Caco-2 (cell line): ENCODE measurements at regions not wholly inside any gene's neighbourhood (a gene's known extent, or its start where the extent isn't known, plus 50 kb on each side); places are given as distances from the start of the nearest gene placed in this dataset.

Source experiments
- BruUV-seq: library from RNA; stranded (reverse); fragments of 400-500 nt; replicated peaks from 2 replicates; lab custom pipeline; 2021; lab: Mats Ljungman, UMichigan
- CTCF ChIA-PET: fragments of 300-600 bp; sonication (Branson Sonifier 250); formaldehyde crosslinking; loops from one replicate; lab custom pipeline; 2022; ENCODE audit warnings: antibody characterized with exemption; lab: Charles Lee
- POLR2A ChIA-PET: fragments of 300-600 bp; sonication (Branson Sonifier 250); formaldehyde crosslinking; loops from one replicate; lab custom pipeline; 2022; ENCODE audit warnings: antibody characterized with exemption; lab: Charles Lee
- DNase-seq, 2 experiments: peaks; one replicate each; pipeline versions ENCODE4 v3.0.0 to v3.0.0-alpha.2; 2020 to 2022
- H3K27me3 ChIP-seq: replicated peaks from 2 replicates; pipeline ENCODE4 v1.6.0; 2011; ENCODE audit warnings: low read length; ENCODE audit not compliant: control insufficient read depth, insufficient read depth
- H3K36me3 ChIP-seq: 2 replicates; pipeline ENCODE4 v1.5.1; 2011; ENCODE audit warnings: low read length; ENCODE audit not compliant: control insufficient read depth, insufficient read depth
- H3K4me1 ChIP-seq: fragments of 250-450 bp; sonication (Bioruptor Pico); 2 replicates; pipeline ENCODE4 v1.5.1; 2020; ENCODE audit warnings: mild to moderate bottlenecking
- H3K4me3 ChIP-seq: 2 replicates; pipeline ENCODE4 v1.5.1; 2011; ENCODE audit warnings: low read depth, mild to moderate bottlenecking, control low read depth, low read length
- H3K9me3 ChIP-seq: fragments of 250-450 bp; sonication (Bioruptor Pico); 2 replicates; pipeline ENCODE4 v1.5.1; 2020; ENCODE audit warnings: mild to moderate bottlenecking, moderate library complexity
- H3K27ac Mint-ChIP-seq: one replicate; pipeline ENCODE4 v1.8.0; 2022; ENCODE audit warnings: mixed read lengths; ENCODE audit not compliant: unreplicated experiment
- H3K27me3 Mint-ChIP-seq: one replicate; pipeline ENCODE4 v1.8.0; 2022; ENCODE audit warnings: mixed read lengths; ENCODE audit not compliant: insufficient read depth, unreplicated experiment
- H3K36me3 Mint-ChIP-seq: one replicate; pipeline ENCODE4 v1.8.0; 2022; ENCODE audit warnings: mild to moderate bottlenecking, mixed read lengths; ENCODE audit not compliant: insufficient read depth, unreplicated experiment
- H3K4me1 Mint-ChIP-seq: one replicate; pipeline ENCODE4 v1.8.0; 2022; ENCODE audit warnings: low read depth, mixed read lengths; ENCODE audit not compliant: unreplicated experiment
- H3K4me3 Mint-ChIP-seq: one replicate; pipeline ENCODE4 v1.8.0; 2022; ENCODE audit warnings: mild to moderate bottlenecking, moderate library complexity, mixed read lengths; ENCODE audit not compliant: unreplicated experiment
- H3K9me3 Mint-ChIP-seq: one replicate; pipeline ENCODE4 v1.8.0; 2022; ENCODE audit warnings: mixed read lengths; ENCODE audit not compliant: unreplicated experiment
- intact Hi-C: fragments of 100-400 bp; cut with micrococcal nuclease; formaldehyde crosslinking; loops from one replicate; pipeline ENCODE4 v1.10.0; 2022; ENCODE audit not compliant: unreplicated experiment
- TF ChIP-seq, protein P1 (sequence below), 2 experiments: fragments of 200-600 bp in 1 of 2; IDR thresholded peaks; 1 replicate in 1 of 2; 2 replicates in 1 of 2; pipeline versions ENCODE4 v1.5.1 to v1.8.0; 2011 to 2022; ENCODE audit warnings: antibody characterized with exemption in 1 of 2, control low read depth in 1 of 2, inconsistent platforms in 1 of 2, low read depth in 1 of 2, low read length in 1 of 2, mild to moderate bottlenecking in 1 of 2, moderate library complexity in 1 of 2; ENCODE audit not compliant: insufficient read depth in 1 of 2, severe bottlenecking in 1 of 2, unreplicated experiment in 1 of 2

- peaks cover 14% of the 10 kb centered on the region; the same call in 1 of the 2 replicates for H3K9me3 ChIP-seq
- Mint-ChIP-seq H3K27me3 (no peaks in the 10 kb centered on the region), H3K27ac (no peak overlapping the region), H3K36me3 (no peaks in the 10 kb centered on the region), H3K4me3 (no peak overlapping the region), H3K4me1 (no peaks in the 10 kb centered on the region), H3K9me3 (no peaks in the 10 kb centered on the region)
- BruUV-seq: no TSS peak
- H3K27me3 ChIP-seq: no peaks in the 10 kb centered on the region
- ChIA-PET CTCF (no interaction called here), POLR2A (no interaction called here)
- no peak overlapping the region for H3K4me3 ChIP-seq
- no peak for DNase-seq
- no peaks in the 10 kb centered on the region for H3K36me3 ChIP-seq
- TF ChIP-seq, protein P1, sequence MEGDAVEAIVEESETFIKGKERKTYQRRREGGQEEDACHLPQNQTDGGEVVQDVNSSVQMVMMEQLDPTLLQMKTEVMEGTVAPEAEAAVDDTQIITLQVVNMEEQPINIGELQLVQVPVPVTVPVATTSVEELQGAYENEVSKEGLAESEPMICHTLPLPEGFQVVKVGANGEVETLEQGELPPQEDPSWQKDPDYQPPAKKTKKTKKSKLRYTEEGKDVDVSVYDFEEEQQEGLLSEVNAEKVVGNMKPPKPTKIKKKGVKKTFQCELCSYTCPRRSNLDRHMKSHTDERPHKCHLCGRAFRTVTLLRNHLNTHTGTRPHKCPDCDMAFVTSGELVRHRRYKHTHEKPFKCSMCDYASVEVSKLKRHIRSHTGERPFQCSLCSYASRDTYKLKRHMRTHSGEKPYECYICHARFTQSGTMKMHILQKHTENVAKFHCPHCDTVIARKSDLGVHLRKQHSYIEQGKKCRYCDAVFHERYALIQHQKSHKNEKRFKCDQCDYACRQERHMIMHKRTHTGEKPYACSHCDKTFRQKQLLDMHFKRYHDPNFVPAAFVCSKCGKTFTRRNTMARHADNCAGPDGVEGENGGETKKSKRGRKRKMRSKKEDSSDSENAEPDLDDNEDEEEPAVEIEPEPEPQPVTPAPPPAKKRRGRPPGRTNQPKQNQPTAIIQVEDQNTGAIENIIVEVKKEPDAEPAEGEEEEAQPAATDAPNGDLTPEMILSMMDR (IDR thresholded peaks at IDR 0.05; ENCODE audit: insufficient read depth in 1 of 2, low read depth in 1 of 2, low read length in 1 of 2, severe bottlenecking in 1 of 2, unreplicated experiment in 1 of 2): no peak
- intact Hi-C loops: no loop called here
- no peaks in the 10 kb centered on the region for H3K4me1 ChIP-seq
Measured at GRCh38 chr14:48473944-48474343, 798.5 kb upstream of the MDGA2 start.

DNA sequence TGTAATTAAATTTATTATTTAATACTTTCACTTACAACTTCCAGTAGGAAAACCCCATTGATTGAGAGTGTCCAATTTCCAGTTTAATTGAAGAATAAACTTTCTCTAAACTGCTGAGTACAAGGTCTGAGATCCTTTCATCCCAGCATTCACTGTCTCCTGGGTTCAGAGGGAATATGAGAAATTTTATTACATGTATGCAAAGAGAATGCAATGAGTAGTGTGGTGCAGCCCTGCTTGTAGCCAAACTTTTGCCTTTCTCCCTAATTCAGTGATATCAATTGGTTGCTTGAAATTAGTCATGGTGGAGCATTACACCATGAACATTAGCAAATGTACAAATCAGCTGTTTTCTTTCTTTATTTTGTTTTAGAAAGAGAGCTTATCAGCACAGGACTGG, 780.6 kb upstream of the MDGA2 start:
- Histone ChIP-seq H3K4me1 (no peaks in the 10 kb centered on the region), H3K36me3 (no peaks in the 10 kb centered on the region), H3K27me3 (no peaks in the 10 kb centered on the region), H3K4me3 (no peak overlapping the region), H3K9me3 (no peaks in the 10 kb centered on the region)
- H3K9me3 Mint-ChIP-seq: no peaks in the 10 kb centered on the region
- H3K27me3 Mint-ChIP-seq: no peaks in the 10 kb centered on the region
- TF ChIP-seq, protein P1 (IDR thresholded peaks at IDR 0.05; ENCODE audit: insufficient read depth in 1 of 2, low read depth in 1 of 2, low read length in 1 of 2, severe bottlenecking in 1 of 2, unreplicated experiment in 1 of 2): no peak
- no peak overlapping the region for H3K4me3 Mint-ChIP-seq
- POLR2A ChIA-PET: no interaction called here
- CTCF ChIA-PET: no interaction called here
- no TSS peak for BruUV-seq
- no peak for DNase-seq
- intact Hi-C loops: no loop called here
- no peaks in the 10 kb centered on the region for H3K4me1 Mint-ChIP-seq
- H3K27ac Mint-ChIP-seq: no peak overlapping the region
- H3K36me3 Mint-ChIP-seq: no peaks in the 10 kb centered on the region

DNA sequence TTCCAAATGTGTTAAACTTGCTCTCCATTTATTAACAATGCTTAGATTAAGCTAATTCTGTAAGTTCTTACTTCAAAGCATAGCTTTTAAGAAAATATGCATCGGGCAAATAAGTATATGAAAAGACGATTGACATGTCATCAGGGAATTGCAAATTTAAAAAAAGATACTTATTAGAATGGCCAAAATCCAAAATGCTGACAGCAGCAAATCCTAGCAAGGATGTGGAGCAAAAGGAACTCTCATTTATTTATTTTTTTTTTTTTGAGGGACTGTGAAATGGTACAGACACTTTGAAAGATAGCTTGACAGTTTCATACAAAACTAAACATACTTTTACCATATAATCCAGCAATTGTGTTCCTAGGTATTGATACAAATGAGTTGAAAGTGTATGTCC, 779.5 kb upstream of the MDGA2 start:
- Mint-ChIP-seq H3K36me3 (no peaks in the 10 kb centered on the region), H3K4me1 (no peaks in the 10 kb centered on the region), H3K27me3 (no peaks in the 10 kb centered on the region), H3K4me3 (no peak overlapping the region), H3K9me3 (no peaks in the 10 kb centered on the region), H3K27ac (no peak overlapping the region)
- DNase-seq: no peak
- H3K9me3 ChIP-seq: no peaks in the 10 kb centered on the region
- no peak overlapping the region for H3K4me3 ChIP-seq
- intact Hi-C loops: no loop called here
- TF ChIP-seq, protein P1 (IDR thresholded peaks at IDR 0.05; ENCODE audit: insufficient read depth in 1 of 2, low read depth in 1 of 2, low read length in 1 of 2, severe bottlenecking in 1 of 2, unreplicated experiment in 1 of 2): no peak
- CTCF ChIA-PET: no interaction called here
- POLR2A ChIA-PET: no interaction called here
- no TSS peak for BruUV-seq
- no peaks in the 10 kb centered on the region for H3K27me3 ChIP-seq
- no peaks in the 10 kb centered on the region for H3K36me3 ChIP-seq
- no peaks in the 10 kb centered on the region for H3K4me1 ChIP-seq
